ENCODE measurements at regions not wholly inside any gene's neighbourhood (a gene's known extent, or its start where the extent isn't known, plus 50 kb on each side); places are given as distances from the start of the nearest gene placed in this dataset.

- DNase-seq (ENCODE audit: low read depth in 2 of 2): no peak
These were observed 427.2 kb downstream of the OCA2 start for GRCh38 chr15:27671819-27672437.

- no peak for DNase-seq (ENCODE audit: low read depth in 2 of 2)
These were observed 428.5 kb downstream of the OCA2 start for GRCh38 chr15:27670486-27671209.

- DNase-seq (ENCODE audit: low read depth in 2 of 2): no peak
These were observed 429.5 kb downstream of the OCA2 start for GRCh38 chr15:27669641-27670040.

- DNase-seq (ENCODE audit: low read depth in 2 of 2): no peak
These were observed 430.5 kb downstream of the OCA2 start for GRCh38 chr15:27668471-27669220.

- DNase-seq (ENCODE audit: low read depth in 2 of 2): no peak
These were observed 434.1 kb downstream of the OCA2 start for GRCh38 chr15:27665002-27665401.

- no peak for DNase-seq (ENCODE audit: low read depth in 2 of 2)
These were observed 436.2 kb downstream of the OCA2 start for GRCh38 chr15:27662892-27663291.

- DNase-seq (ENCODE audit: low read depth in 2 of 2): no peak
These were observed 438.4 kb downstream of the OCA2 start for GRCh38 chr15:27660676-27661075.

- no peak for DNase-seq (ENCODE audit: low read depth in 2 of 2)
These were observed 442.7 kb downstream of the OCA2 start for GRCh38 chr15:27656296-27656987.

- DNase-seq (ENCODE audit: low read depth in 2 of 2): no peak
These were observed 444.1 kb downstream of the OCA2 start for GRCh38 chr15:27655056-27655455.

- DNase-seq (ENCODE audit: low read depth in 2 of 2): no peak
These were observed 448.9 kb downstream of the OCA2 start for GRCh38 chr15:27650244-27650643.

- DNase-seq (ENCODE audit: low read depth in 2 of 2): no peak
These were observed 450.8 kb downstream of the OCA2 start for GRCh38 chr15:27648359-27648758.

GRCh38 chr15:27646531-27646930 is 452.6 kb downstream of the OCA2 start:
- DNase-seq (ENCODE audit: low read depth in 2 of 2): no peak

- no peak for DNase-seq (ENCODE audit: low read depth in 2 of 2)
These were observed 453.4 kb downstream of the OCA2 start for GRCh38 chr15:27645672-27646071.

GRCh38 chr15:27642981-27643380 is 456.1 kb downstream of the OCA2 start:
- no peak for DNase-seq (ENCODE audit: low read depth in 2 of 2)

GRCh38 chr15:27639595-27639994 is 459.5 kb downstream of the OCA2 start:
- DNase-seq (ENCODE audit: low read depth in 2 of 2): no peak

- DNase-seq (ENCODE audit: low read depth in 2 of 2): no peak
These were observed 460.2 kb downstream of the OCA2 start for GRCh38 chr15:27638958-27639357.

- DNase-seq (ENCODE audit: low read depth in 2 of 2): no peak
These were observed 463.2 kb downstream of the OCA2 start for GRCh38 chr15:27635916-27636315.

- DNase-seq (ENCODE audit: low read depth in 2 of 2): no peak
These were observed 470.6 kb downstream of the OCA2 start for GRCh38 chr15:27628486-27628885.

- DNase-seq (ENCODE audit: low read depth in 2 of 2): no peak
These were observed 471.5 kb downstream of the OCA2 start for GRCh38 chr15:27627623-27628022.

- DNase-seq (ENCODE audit: low read depth in 2 of 2): no peak
These were observed 475.4 kb downstream of the OCA2 start for GRCh38 chr15:27623560-27624305.

- no peak for DNase-seq (ENCODE audit: low read depth in 2 of 2)
These were observed 476.0 kb downstream of the OCA2 start for GRCh38 chr15:27623149-27623548.

- DNase-seq (ENCODE audit: low read depth in 2 of 2): no peak
These were observed 476.7 kb downstream of the OCA2 start for GRCh38 chr15:27622371-27622770.
